Esophagus (tissue), 2 donors: ENCODE measurements at regions not wholly inside any gene's neighbourhood (a gene's known extent, or its start where the extent isn't known, plus 50 kb on each side); places are given as distances from the start of the nearest gene placed in this dataset.
A peak's percentile ranks its signal among the peaks of the same experiment; 100 is the strongest.

Experiments used
- H3K27ac ChIP-seq, 2 donors: one replicate each; pipeline ENCODE4 v1.5.1; 2013; ENCODE audit warnings: low read depth in 2 of 2, mild to moderate bottlenecking in 2 of 2, inconsistent platforms in 1 of 2, low read length in 1 of 2, moderate library complexity in 1 of 2
- H3K27me3 ChIP-seq, 2 donors: one replicate each; pipeline ENCODE4 v1.6.1; 2013; ENCODE audit warnings: low read length in 2 of 2, control low read depth in 1 of 2, mild to moderate bottlenecking in 1 of 2; ENCODE audit not compliant: insufficient read depth in 2 of 2, control insufficient read depth in 1 of 2
- H3K36me3 ChIP-seq, 2 donors: one replicate each; pipeline ENCODE4 v1.6.1; 2013; ENCODE audit warnings: low read length in 1 of 2; ENCODE audit not compliant: control insufficient read depth in 2 of 2, insufficient read depth in 2 of 2
- H3K4me1 ChIP-seq, 2 donors: one replicate each; pipeline ENCODE4 v1.6.1; 2013; ENCODE audit warnings: low read length in 1 of 2; ENCODE audit not compliant: control insufficient read depth in 2 of 2, insufficient read depth in 2 of 2
- H3K4me3 ChIP-seq, 2 donors: one replicate each; pipeline ENCODE4 v1.5.1; 2013; ENCODE audit warnings: low read length in 2 of 2, mild to moderate bottlenecking in 2 of 2, low read depth in 1 of 2, moderate library complexity in 1 of 2
- H3K9me3 ChIP-seq, 2 donors: one replicate each; pipeline ENCODE4 v1.6.1; 2013; ENCODE audit warnings: mild to moderate bottlenecking in 2 of 2, low read depth in 1 of 2, low read length in 1 of 2, moderate library complexity in 1 of 2; ENCODE audit not compliant: control insufficient read depth in 2 of 2, insufficient read depth in 1 of 2
- WGBS, 2 donors: extraction: QIAGEN DNeasy Blood & Tissue Kit; methylation state at CpG; one replicate each; pipeline ENCODE4 v1.1.7; 2013; 5-methylcytosine and 5-hydroxymethylcytosine counted together
- donor health status: healthy with polysubstance abuse.
- donor health status: Bipolar disorder and iron deficiency.

- Histone ChIP-seq H3K27ac (no peak overlapping the region), H3K4me1 (no peaks in the 10 kb centered on the region), H3K4me3 (no peak overlapping the region), H3K27me3 (no peaks in the 10 kb centered on the region), H3K9me3 (no peaks in the 10 kb centered on the region), H3K36me3 (no peaks in the 10 kb centered on the region)
- WGBS, 2 donors: 85 to 94% methylated on average over 7 of the region's 7 CpGs
Measured at GRCh38 chr12:93166541-93167307, 211.0 kb upstream of the NUDT4 start.

GRCh38 chr12:93167331-93167730 is 210.4 kb upstream of the NUDT4 start:
- no peak overlapping the region for H3K27ac ChIP-seq

GRCh38 chr12:93167841-93168492 is 209.8 kb upstream of the NUDT4 start:
- WGBS, 2 donors: 11 to 14% methylated on average over 16 of the region's 16 CpGs
- Histone ChIP-seq H3K9me3 (no peaks in the 10 kb centered on the region), H3K27ac (no peak overlapping the region), H3K36me3 (no peaks in the 10 kb centered on the region), H3K4me3 (peak overlapping the region in 1 of 2 donors; percentile 52), H3K27me3 (no peaks in the 10 kb centered on the region), H3K4me1 (no peaks in the 10 kb centered on the region)

More at GRCh38 chr12:93167331-93167730, 210.4 kb upstream of the NUDT4 start:
- no peaks in the 10 kb centered on the region for H3K27me3 ChIP-seq
- no peaks in the 10 kb centered on the region for H3K9me3 ChIP-seq
- 56 to 63% methylated on average over 2 of the region's 2 CpGs for WGBS, 2 donors
- no peaks in the 10 kb centered on the region for H3K36me3 ChIP-seq
- H3K4me1 ChIP-seq: no peaks in the 10 kb centered on the region
- H3K4me3 ChIP-seq: peak overlapping the region in 1 of 2 donors; percentile 52

- H3K4me3 ChIP-seq: peak overlapping the region in 1 of 2 donors; percentile 52
- H3K27ac ChIP-seq: no peak overlapping the region
- peaks cover 0 to 3% of the 10 kb centered on the region in 2 donors for H3K4me1 ChIP-seq
- WGBS, 2 donors: 87 to 93% methylated on average over 3 of the region's 3 CpGs
- no peaks in the 10 kb centered on the region for H3K36me3 ChIP-seq
- H3K9me3 ChIP-seq: no peaks in the 10 kb centered on the region
- H3K27me3 ChIP-seq: no peaks in the 10 kb centered on the region
Measured at GRCh38 chr12:93168751-93169150, 209.0 kb upstream of the NUDT4 start.

GRCh38 chr12:93169536-93169935 is 208.2 kb upstream of the NUDT4 start:
- H3K36me3 ChIP-seq: no peaks in the 10 kb centered on the region
- no peak overlapping the region for H3K4me3 ChIP-seq
- H3K27ac ChIP-seq: no peak overlapping the region
- H3K9me3 ChIP-seq: no peaks in the 10 kb centered on the region
- peaks cover 0 to 3% of the 10 kb centered on the region in 2 donors for H3K4me1 ChIP-seq
- no peaks in the 10 kb centered on the region for H3K27me3 ChIP-seq

GRCh38 chr12:93170928-93171327 is 206.8 kb upstream of the NUDT4 start:
- Histone ChIP-seq H3K27ac (no peak overlapping the region), H3K4me3 (no peak overlapping the region), H3K36me3 (no peaks in the 10 kb centered on the region), H3K27me3 (no peaks in the 10 kb centered on the region), H3K4me1 (peaks cover 0 to 3% of the 10 kb centered on the region in 2 donors), H3K9me3 (no peaks in the 10 kb centered on the region)
- 80 to 85% methylated on average over 2 of the region's 2 CpGs for WGBS, 2 donors

- 71 to 76% methylated on average over 5 of the region's 5 CpGs for WGBS, 2 donors
- Histone ChIP-seq H3K36me3 (no peaks in the 10 kb centered on the region), H3K27me3 (no peaks in the 10 kb centered on the region), H3K9me3 (no peaks in the 10 kb centered on the region), H3K4me3 (no peak overlapping the region), H3K4me1 (peaks cover 0 to 3% of the 10 kb centered on the region in 2 donors), H3K27ac (peak overlapping the region in 1 of 2 donors; percentile 47)
Measured at GRCh38 chr12:93173178-93173957, 204.4 kb upstream of the NUDT4 start.

GRCh38 chr12:93174048-93174447 is 203.7 kb upstream of the NUDT4 start:
- Histone ChIP-seq H3K27ac (peak overlapping the region in 1 of 2 donors; percentile 33), H3K9me3 (no peaks in the 10 kb centered on the region), H3K27me3 (no peaks in the 10 kb centered on the region), H3K36me3 (no peaks in the 10 kb centered on the region), H3K4me1 (peaks cover 0 to 3% of the 10 kb centered on the region in 2 donors), H3K4me3 (no peak overlapping the region)
- 34 to 42% methylated on average over 3 of the region's 3 CpGs for WGBS, 2 donors

GRCh38 chr12:93174473-93174872 is 203.3 kb upstream of the NUDT4 start:
- Histone ChIP-seq H3K4me3 (no peak overlapping the region), H3K9me3 (no peaks in the 10 kb centered on the region), H3K27ac (peak overlapping the region in 1 of 2 donors; percentile 11), H3K27me3 (no peaks in the 10 kb centered on the region), H3K36me3 (no peaks in the 10 kb centered on the region), H3K4me1 (peaks cover 0 to 3% of the 10 kb centered on the region in 2 donors)
- 89 to 94% methylated on average over 5 of the region's 5 CpGs for WGBS, 2 donors
